Activated CD4-positive, alpha-beta T cell treated with anti-CD3 and anti-CD28 coated beads for 48 hours (primary cell): ENCODE measurements at regions not wholly inside any gene's neighbourhood (a gene's known extent, or its start where the extent isn't known, plus 50 kb on each side); places are given as distances from the start of the nearest gene placed in this dataset.

Experiments used
- DNase-seq: peaks from one replicate; pipeline ENCODE4 v3.0.0-alpha.2; 2020

DNA sequence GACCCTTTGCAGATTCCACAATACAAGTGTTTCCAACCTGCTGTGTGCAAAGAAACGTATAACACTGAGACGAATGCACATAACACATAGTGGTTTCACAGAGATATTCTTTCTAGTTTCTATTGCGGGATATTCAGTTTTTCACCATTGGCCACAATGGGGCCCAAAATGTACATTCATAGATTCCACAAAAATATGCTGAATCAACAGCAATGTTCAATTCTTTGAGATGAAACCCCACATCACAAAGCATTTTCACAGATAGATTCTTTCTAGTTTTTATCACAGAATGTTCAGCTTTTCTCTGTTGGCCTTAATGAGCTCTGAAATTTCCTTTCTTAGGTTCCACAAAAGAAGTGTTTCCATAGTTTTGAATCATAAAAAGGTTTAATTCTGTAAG is 2472.3 kb downstream of the TP53TG3F start:
- no peak for DNase-seq
